Lower lobe of right lung (tissue), 2 donors: ENCODE measurements at regions not wholly inside any gene's neighbourhood (a gene's known extent, or its start where the extent isn't known, plus 50 kb on each side); places are given as distances from the start of the nearest gene placed in this dataset.

ENCODE experiments used
- ATAC-seq, 2 donors: fragments of 200-7000 bp; cut with Tn5 transposase; one replicate each; pipeline ENCODE4 v1.9.1; 2020 to 2022; ENCODE audit warnings: mild to moderate bottlenecking in 2 of 2, moderate library complexity in 2 of 2
- DNase-seq: peaks from one replicate; pipeline ENCODE4 v3.0.0-alpha.2; 2020
- H3K27ac ChIP-seq: fragments of 200-600 bp; one replicate; pipeline ENCODE4 v1.8.0; 2022
- H3K27me3 ChIP-seq: fragments of 200-600 bp; one replicate; pipeline ENCODE4 v1.8.0; 2022; ENCODE audit warnings: low read depth
- H3K36me3 ChIP-seq: fragments of 200-600 bp; one replicate; pipeline ENCODE4 v1.8.0; 2022; ENCODE audit warnings: mild to moderate bottlenecking
- H3K4me1 ChIP-seq: fragments of 200-600 bp; one replicate; pipeline ENCODE4 v1.8.0; 2022
- H3K4me3 ChIP-seq: fragments of 200-600 bp; one replicate; pipeline ENCODE4 v1.8.0; 2022; ENCODE audit warnings: mild to moderate bottlenecking
- H3K9me3 ChIP-seq: fragments of 200-600 bp; one replicate; pipeline ENCODE4 v1.8.0; 2022
- CTCF ChIP-seq: fragments of 200-600 bp; IDR thresholded peaks from one replicate; pipeline ENCODE4 v1.8.0; 2022; ENCODE audit warnings: antibody characterized with exemption, mild to moderate bottlenecking
- intact Hi-C: fragments of 100-400 bp; cut with DNase I; formaldehyde crosslinking; loops from one replicate; pipeline ENCODE4 v1.11.0; 2022
- donor health status: DM: no; HTN: yes; CAD: no; lungs with severe emphysema.

GRCh38 chr11:130703489-130704190 lies 212.6 kb downstream of the SNX19 start:
- DNase-seq: no peak
- no peak overlapping the region for H3K4me3 ChIP-seq
- ATAC-seq: no peak
- no peaks in the 10 kb centered on the region for H3K4me1 ChIP-seq
- H3K36me3 ChIP-seq: no peaks in the 10 kb centered on the region
- intact Hi-C loops: no loop called here
- no peak for TF ChIP-seq CTCF
- H3K9me3 ChIP-seq: no peaks in the 10 kb centered on the region
- no peak overlapping the region for H3K27ac ChIP-seq
- no peaks in the 10 kb centered on the region for H3K27me3 ChIP-seq

DNA sequence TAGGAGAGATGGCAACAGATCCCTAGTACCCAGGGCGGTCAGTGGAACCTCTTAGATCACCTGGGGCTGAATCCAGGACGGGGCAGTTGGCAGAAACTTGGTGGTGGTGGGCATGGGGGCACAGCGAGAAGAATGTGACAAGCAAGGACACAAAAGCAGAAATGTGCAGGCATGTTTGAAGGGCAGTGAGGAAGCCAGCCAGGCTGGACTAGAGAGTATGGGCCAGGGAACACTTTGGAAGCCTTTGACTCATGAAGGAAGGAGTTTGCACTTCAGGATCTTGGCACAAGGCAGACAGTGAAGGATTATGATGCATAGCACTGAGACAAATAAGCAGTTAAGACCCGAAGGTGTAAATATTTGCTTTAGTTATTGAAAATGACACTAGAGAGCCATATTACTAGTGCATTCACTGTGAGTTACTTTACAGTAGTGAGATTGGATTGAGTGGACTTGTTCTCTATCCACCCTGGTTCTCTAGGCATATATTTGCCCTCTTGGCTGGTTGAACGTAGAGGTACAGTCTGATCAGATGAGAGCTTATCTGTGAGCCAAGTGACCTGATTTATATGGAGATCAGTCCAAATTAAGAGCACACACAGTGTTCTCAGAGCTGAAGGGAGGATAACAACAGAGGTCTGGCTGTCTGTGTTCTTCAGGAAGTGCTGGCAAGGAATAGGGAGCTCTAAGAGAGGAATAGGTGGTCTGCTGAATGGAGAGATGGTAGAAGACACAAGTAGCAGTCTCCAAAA lies 210.4 kb downstream of the SNX19 start:
- no peak for DNase-seq
- Histone ChIP-seq H3K4me1 (no peaks in the 10 kb centered on the region), H3K27me3 (no peaks in the 10 kb centered on the region), H3K4me3 (no peak overlapping the region), H3K9me3 (no peaks in the 10 kb centered on the region), H3K27ac (no peak overlapping the region), H3K36me3 (no peaks in the 10 kb centered on the region)
- no peak for TF ChIP-seq CTCF
- ATAC-seq: peak; percentile 82 to 85
- intact Hi-C loops: no loop called here

GRCh38 chr11:130706572-130706971 lies 209.7 kb downstream of the SNX19 start:
- DNase-seq: no peak
- TF ChIP-seq CTCF: no peak
- Histone ChIP-seq H3K27ac (no peak overlapping the region), H3K4me1 (no peaks in the 10 kb centered on the region), H3K36me3 (no peaks in the 10 kb centered on the region), H3K4me3 (no peak overlapping the region), H3K27me3 (no peaks in the 10 kb centered on the region), H3K9me3 (no peaks in the 10 kb centered on the region)
- ATAC-seq: no peak
- intact Hi-C loops: no loop called here

DNA sequence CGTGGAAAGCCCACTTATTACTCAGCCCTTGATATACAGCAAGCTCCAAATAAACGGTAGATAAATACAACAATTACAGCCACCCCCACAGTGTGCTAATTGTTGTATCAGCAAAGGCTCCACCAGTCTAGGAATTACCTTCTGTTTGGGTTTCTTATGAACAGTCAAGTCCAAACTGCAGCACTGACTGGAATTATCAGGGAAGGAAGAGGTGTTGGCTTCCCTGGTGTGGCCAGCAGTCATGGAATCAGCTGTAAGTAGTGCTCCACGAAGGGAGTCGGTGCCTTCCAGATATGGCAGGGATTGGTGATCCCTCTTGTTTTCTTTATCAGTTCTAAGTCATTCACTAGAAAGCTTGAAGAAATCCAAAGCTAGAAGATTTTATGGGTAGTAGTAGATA lies 209.1 kb downstream of the SNX19 start:
- H3K9me3 ChIP-seq: no peaks in the 10 kb centered on the region
- TF ChIP-seq CTCF: no peak
- no peaks in the 10 kb centered on the region for H3K36me3 ChIP-seq
- H3K27me3 ChIP-seq: no peaks in the 10 kb centered on the region
- no peak for ATAC-seq
- intact Hi-C loops: no loop called here
- H3K27ac ChIP-seq: no peak overlapping the region
- DNase-seq: no peak
- no peak overlapping the region for H3K4me3 ChIP-seq
- H3K4me1 ChIP-seq: no peaks in the 10 kb centered on the region

DNA sequence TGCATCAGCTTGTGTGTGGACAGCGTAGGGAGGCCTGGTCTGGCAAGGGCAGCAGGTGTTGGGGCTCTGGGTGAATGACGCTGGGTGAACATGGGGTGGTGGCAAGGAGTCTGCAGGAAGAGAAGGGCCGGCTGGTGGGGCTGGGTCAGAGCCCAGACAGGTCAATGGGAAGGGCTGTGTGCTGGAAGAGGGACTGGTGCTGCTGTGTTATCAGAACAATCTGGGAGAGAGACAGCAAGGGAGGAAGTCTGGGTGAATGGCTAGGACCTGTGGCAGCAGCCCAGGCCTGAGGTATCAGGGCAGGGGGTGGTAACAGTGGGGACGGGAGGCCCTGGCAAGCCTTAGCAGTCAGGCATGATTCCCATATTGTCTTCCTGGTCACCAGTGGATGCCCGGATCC lies 206.7 kb downstream of the SNX19 start:
- no peak overlapping the region for H3K27ac ChIP-seq

More for the DNA sequence above, 206.7 kb downstream of the SNX19 start:
- no peak overlapping the region for H3K4me3 ChIP-seq
- no peak for ATAC-seq
- H3K27me3 ChIP-seq: no peaks in the 10 kb centered on the region
- intact Hi-C loops: no loop called here
- H3K36me3 ChIP-seq: no peaks in the 10 kb centered on the region
- no peaks in the 10 kb centered on the region for H3K9me3 ChIP-seq
- no peak for DNase-seq
- no peak for TF ChIP-seq CTCF
- H3K4me1 ChIP-seq: no peaks in the 10 kb centered on the region
